ENCODE measurements at regions not wholly inside any gene's neighbourhood (a gene's known extent, or its start where the extent isn't known, plus 50 kb on each side); places are given as distances from the start of the nearest gene placed in this dataset.

GRCh38 chr5:135697959-135698345 is 119.2 kb upstream of the CXCL14 start:
- no peak for DNase-seq

GRCh38 chr5:135697251-135697958 is 118.6 kb upstream of the CXCL14 start:
- no peak for DNase-seq

GRCh38 chr5:135696317-135696716 is 117.5 kb upstream of the CXCL14 start:
- DNase-seq, result no peak

- DNase-seq, result no peak
These were observed 117.0 kb upstream of the CXCL14 start for GRCh38 chr5:135695656-135696313.

- no peak for DNase-seq
These were observed 116.1 kb upstream of the CXCL14 start for GRCh38 chr5:135694906-135695305.

GRCh38 chr5:135694012-135694411 is 115.2 kb upstream of the CXCL14 start:
- no peak for DNase-seq

GRCh38 chr5:135693371-135693955 is 114.7 kb upstream of the CXCL14 start:
- no peak for DNase-seq

GRCh38 chr5:135691044-135691443 is 112.3 kb upstream of the CXCL14 start:
- DNase-seq, result no peak

GRCh38 chr5:135690466-135690865 is 111.7 kb upstream of the CXCL14 start:
- no peak for DNase-seq

GRCh38 chr5:135689506-135689905 is 110.7 kb upstream of the CXCL14 start:
- DNase-seq, result no peak

- no peak for DNase-seq
These were observed 109.6 kb upstream of the CXCL14 start for GRCh38 chr5:135688385-135688784.

- DNase-seq, result no peak
These were observed 104.4 kb upstream of the CXCL14 start for GRCh38 chr5:135683189-135683588.

- DNase-seq, result no peak
These were observed 101.9 kb upstream of the CXCL14 start for GRCh38 chr5:135680713-135681112.

- DNase-seq, result no peak
These were observed 100.0 kb upstream of the CXCL14 start for GRCh38 chr5:135678640-135679268.

GRCh38 chr5:135671966-135672365 is 93.2 kb upstream of the CXCL14 start:
- DNase-seq, result no peak

- DNase-seq, result peak; percentile 61
These were observed 92.4 kb upstream of the CXCL14 start for GRCh38 chr5:135671052-135671705.

GRCh38 chr5:135670588-135670987 is 91.8 kb upstream of the CXCL14 start:
- no peak for DNase-seq

- DNase-seq, result peak; percentile 12
These were observed 90.6 kb upstream of the CXCL14 start for GRCh38 chr5:135669416-135669815.

- DNase-seq, result no peak
These were observed 88.9 kb upstream of the CXCL14 start for GRCh38 chr5:135667673-135668072.

- no peak for DNase-seq
These were observed 88.4 kb upstream of the CXCL14 start for GRCh38 chr5:135667204-135667603.

- no peak for DNase-seq
These were observed 83.9 kb upstream of the CXCL14 start for GRCh38 chr5:135662683-135663082.

- DNase-seq, result no peak
These were observed 83.3 kb upstream of the CXCL14 start for GRCh38 chr5:135662061-135662481.
